A549 (cell line): ENCODE measurements at regions not wholly inside any gene's neighbourhood (a gene's known extent, or its start where the extent isn't known, plus 50 kb on each side); places are given as distances from the start of the nearest gene placed in this dataset.

ENCODE experiments used
- ATAC-seq, 2 experiments: fragments of 200-7000 bp in 1 of 2; fragments of >200 bp in 1 of 2; cut with Nextera tagmentation in 1 of 2; cut with Tn5 transposase in 1 of 2; 3 replicates each; pipeline versions ENCODE4 v1.8.0 to v1.9.1; 2018 to 2020; ENCODE audit warnings: mild to moderate bottlenecking in 1 of 2, moderate library complexity in 1 of 2
- CTCF ChIA-PET: fragments of 300-600 bp; sonication (Branson Sonifier 250); formaldehyde crosslinking; extraction: SDS; loops from one replicate; lab custom pipeline; 2021; ENCODE audit warnings: antibody characterized with exemption, inconsistent platforms; lab: Yijun Ruan, JAX
- POLR2A ChIA-PET: fragments of 350-600 bp; formaldehyde crosslinking; extraction: SDS; loops from one replicate; lab custom pipeline; 2021; ENCODE audit warnings: antibody characterized with exemption, inconsistent platforms; lab: Yijun Ruan, JAX
- DNase-seq, 2 experiments: peaks; one replicate each; pipeline versions ENCODE4 v3.0.0 to v3.0.0-alpha.2; 2011 to 2016; ENCODE audit warnings: low read depth in 1 of 2, low spot score in 1 of 2
- FAIRE-seq: peaks from 2 replicates; lab custom pipeline; 2011; peaks lifted over from hg19 to GRCh38; lab: Jason Lieb, UNC
- H3K27ac ChIP-seq, 2 experiments: fragments of >200 bp; sonication (Bioruptor Twin); formaldehyde crosslinking; 3 replicates each; pipeline ENCODE4 v1.5.1; 2016 to 2017
- H3K4me1 ChIP-seq: fragments of >200 bp; sonication (Bioruptor Twin); formaldehyde crosslinking; 3 replicates; pipeline ENCODE4 v1.6.1; 2016
- H3K4me2 ChIP-seq: fragments of >200 bp; sonication (Bioruptor Twin); formaldehyde crosslinking; 3 replicates; pipeline ENCODE4 v1.6.1; 2016
- H3K4me3 ChIP-seq: fragments of >200 bp; sonication (Bioruptor Twin); formaldehyde crosslinking; 3 replicates; pipeline ENCODE4 v1.5.1; 2016
- H3K9me3 ChIP-seq: fragments of >200 bp; sonication (Bioruptor Twin); formaldehyde crosslinking; 3 replicates; pipeline ENCODE4 v1.6.1; 2016
- ATOH8 ChIP-seq: fragments of 250-450 bp; sonication (Bioruptor Pico); IDR thresholded peaks from 2 replicates; pipeline ENCODE4 v1.5.0; 2020; ENCODE audit warnings: low read depth, mild to moderate bottlenecking, moderate library complexity
- BHLHE40 ChIP-seq: IDR thresholded peaks from 2 replicates; pipeline ENCODE4 v1.6.1; 2012; ENCODE audit warnings: low read depth, low read length, inconsistent platforms
- CEBPB ChIP-seq, 2 experiments: fragments of >200 bp in 1 of 2; sonication (Bioruptor Twin) in 1 of 2; formaldehyde crosslinking in 1 of 2; IDR thresholded peaks; 2 replicates each; pipeline ENCODE4 v1.6.1; 2012 to 2016
- CHD4 ChIP-seq: fragments of 200-600 bp; sonication (generic); IDR thresholded peaks from 2 replicates; pipeline ENCODE4 v1.6.1; 2016; ENCODE audit warnings: antibody characterized with exemption, mild to moderate bottlenecking, borderline replicate concordance
- E2F6 ChIP-seq: IDR thresholded peaks from 2 replicates; pipeline ENCODE4 v1.6.1; 2012; ENCODE audit warnings: low read depth, borderline replicate concordance
- EHF ChIP-seq: fragments of 250-450 bp; sonication (Bioruptor Pico); IDR thresholded peaks from 2 replicates; pipeline ENCODE4 v1.5.0; 2020; ENCODE audit warnings: mild to moderate bottlenecking
- EP300 ChIP-seq, 2 experiments: fragments of >200 bp; sonication (Bioruptor Twin); formaldehyde crosslinking; IDR thresholded peaks; 2 replicates in 1 of 2; 3 replicates in 1 of 2; pipeline ENCODE4 v1.6.1; 2016 to 2017
- HDAC2 ChIP-seq: fragments of 200-600 bp; sonication (generic); IDR thresholded peaks from 2 replicates; pipeline ENCODE4 v1.6.1; 2016
- HES2 ChIP-seq: fragments of >200 bp; sonication (Bioruptor Twin); formaldehyde crosslinking; IDR thresholded peaks from 2 replicates; pipeline ENCODE4 v1.6.1; 2016
- HMGXB4 ChIP-seq: fragments of 250-450 bp; sonication (Bioruptor Pico); IDR thresholded peaks from 2 replicates; pipeline ENCODE4 v1.5.0; 2021; ENCODE audit warnings: mild to moderate bottlenecking, moderate library complexity, borderline replicate concordance
- JUN ChIP-seq, 2 experiments: fragments of >200 bp; sonication (Bioruptor Twin); formaldehyde crosslinking; IDR thresholded peaks; 2 replicates in 1 of 2; 3 replicates in 1 of 2; pipeline ENCODE4 v1.6.1; 2016 to 2017
- JUNB ChIP-seq: fragments of >200 bp; sonication (Bioruptor Twin); formaldehyde crosslinking; IDR thresholded peaks from 2 replicates; pipeline ENCODE4 v1.6.1; 2016
- MAX ChIP-seq: IDR thresholded peaks from 2 replicates; pipeline ENCODE4 v1.6.1; 2012
- MAZ ChIP-seq: fragments of 150-350 bp; IDR thresholded peaks from 2 replicates; pipeline ENCODE4 v1.6.1; 2014; ENCODE audit warnings: antibody characterized with exemption, low read depth, low read length, borderline replicate concordance
- NFE2L2 ChIP-seq: fragments of 150-350 bp; conservative IDR thresholded peaks from 2 replicates; pipeline ENCODE4 v1.6.1; 2014; ENCODE audit warnings: low read length
- PBX3 ChIP-seq: IDR thresholded peaks from 2 replicates; pipeline ENCODE4 v1.6.1; 2012
- POLR2A ChIP-seq: IDR thresholded peaks from 2 replicates; pipeline ENCODE4 v1.6.1; 2012; ENCODE audit warnings: mild to moderate bottlenecking, low read length
- RAD21 ChIP-seq, 2 experiments: fragments of >200 bp in 1 of 2; sonication (Bioruptor Twin) in 1 of 2; formaldehyde crosslinking in 1 of 2; IDR thresholded peaks in 1 of 2; conservative IDR thresholded peaks in 1 of 2; 2 replicates in 1 of 2; 3 replicates in 1 of 2; pipeline ENCODE4 v1.6.1; 2012 to 2018; ENCODE audit warnings: inconsistent platforms in 1 of 2
- RARB ChIP-seq: fragments of 250-450 bp; sonication (Bioruptor Pico); IDR thresholded peaks from 2 replicates; pipeline ENCODE4 v1.8.0; 2021; ENCODE audit warnings: mild to moderate bottlenecking, moderate library complexity
- RCOR1 ChIP-seq: fragments of 150-350 bp; IDR thresholded peaks from 2 replicates; pipeline ENCODE4 v1.6.1; 2014; ENCODE audit warnings: antibody characterized with exemption, low read length, low read depth
- REST ChIP-seq: fragments of 200-600 bp; sonication (generic); IDR thresholded peaks from 2 replicates; pipeline ENCODE4 v1.6.1; 2016; ENCODE audit warnings: antibody characterized with exemption, mild to moderate bottlenecking, moderate library complexity
- SREBF2 ChIP-seq: fragments of 450-650 bp; IDR thresholded peaks from 2 replicates; pipeline ENCODE4 v1.6.1; 2014; ENCODE audit warnings: mild to moderate bottlenecking, moderate library complexity
- ZNF302 ChIP-seq: fragments of 250-450 bp; sonication (Bioruptor Pico); IDR thresholded peaks from 2 replicates; pipeline ENCODE4 v1.9.0; 2021; ENCODE audit warnings: inconsistent platforms, mild to moderate bottlenecking, moderate library complexity
- ZSCAN20 ChIP-seq: fragments of 250-450 bp; sonication (Bioruptor Pico); IDR thresholded peaks from 2 replicates; pipeline ENCODE4 v1.8.0; 2022; ENCODE audit warnings: mild to moderate bottlenecking, moderate library complexity
- WGBS: methylation state at CpG from one replicate; pipeline ENCODE4 v1.1.6; 2017; ENCODE audit errors: missing lambda C conversion rate; 5-methylcytosine and 5-hydroxymethylcytosine counted together

- ChIA-PET CTCF (interaction anchor here (1.3 kb wide), 1 partner anchor 13 kb away, joined by 4 read pairs; no protein-coding TSS in a partner anchor), POLR2A (no interaction called here)
- no peak for FAIRE-seq
Observed at GRCh38 chr12:126734296-126734695, 1532.7 kb upstream of the TMEM132C start.

GRCh38 chr12:126734710-126735109 lies 1532.3 kb upstream of the TMEM132C start:
- Histone ChIP-seq H3K4me3 (no peak overlapping the region), H3K4me2 (no peak overlapping the region), H3K9me3 (no peaks in the 10 kb centered on the region), H3K27ac (no peak overlapping the region), H3K4me1 (no peaks in the 10 kb centered on the region)
- DNase-seq (no peak), FAIRE-seq (no peak), ATAC-seq (no peak)
- WGBS = 1% methylated on average over 8 of the region's 8 CpGs
- POLR2A ChIA-PET = no interaction called here
- no peak for TF ChIP-seq NFE2L2
- no peak for TF ChIP-seq HMGXB4 (CRISPR knock-in tag)
- no peak for TF ChIP-seq CEBPB (IDR thresholded peaks at IDR 0.05)
- TF ChIP-seq CHD4 = no peak
- TF ChIP-seq ATOH8 = no peak
- CTCF ChIA-PET = interaction anchor here (1.3 kb wide), 1 partner anchor 13 kb away, joined by 4 read pairs; no protein-coding TSS in a partner anchor

More at GRCh38 chr12:126734296-126734695, 1532.7 kb upstream of the TMEM132C start:
- no peak for ATAC-seq
- no peak overlapping the region for H3K27ac ChIP-seq
- no peaks in the 10 kb centered on the region for H3K4me1 ChIP-seq
- WGBS = under 1% methylated on average over 5 of the region's 5 CpGs
- no peak overlapping the region for H3K4me3 ChIP-seq
- no peak overlapping the region for H3K4me2 ChIP-seq
- TF ChIP-seq REST (no peak), HES2 (no peak), ZSCAN20 (CRISPR knock-in tag) (no peak), RAD21 (conservative IDR thresholded peaks at IDR 0.05 in 1 of 2, IDR thresholded peaks at IDR 0.05 in 1 of 2) (no peak)
- TF ChIP-seq, all 56 proteins: peak for 0
- no peak for DNase-seq
- no peaks in the 10 kb centered on the region for H3K9me3 ChIP-seq

GRCh38 chr12:126741536-126742240 lies 1525.3 kb upstream of the TMEM132C start:
- TF ChIP-seq RARB (CRISPR knock-in tag) (no peak), HDAC2 (no peak), BHLHE40 (no peak), MAX (no peak), MAZ (no peak), JUN (IDR thresholded peaks at IDR 0.05) (no peak), SREBF2 (no peak), PBX3 (no peak), EP300 (IDR thresholded peaks at IDR 0.05) (no peak), RCOR1 (no peak), HES2 (no peak), E2F6 (no peak), POLR2A (no peak), EHF (CRISPR knock-in tag) (no peak), ZNF302 (CRISPR knock-in tag) (no peak), JUNB (no peak)
- FAIRE-seq (no peak), DNase-seq (no peak), ATAC-seq (no peak)
- POLR2A ChIA-PET = no interaction called here
- WGBS = 3% methylated on average over 12 of the region's 12 CpGs
- H3K4me3 ChIP-seq = no peak overlapping the region
- H3K27ac ChIP-seq = no peak overlapping the region
- H3K9me3 ChIP-seq = no peaks in the 10 kb centered on the region
- no peak overlapping the region for H3K4me2 ChIP-seq
- CTCF ChIA-PET = interaction anchor here (1.0 to 1.4 kb wide), 2 partner anchors 40 to 43 kb away, joined by 3 to 4 read pairs; no protein-coding TSS in a partner anchor
- H3K4me1 ChIP-seq = no peaks in the 10 kb centered on the region
